Ectodermal cell (in vitro differentiated cells): ENCODE measurements at regions not wholly inside any gene's neighbourhood (a gene's known extent, or its start where the extent isn't known, plus 50 kb on each side); places are given as distances from the start of the nearest gene placed in this dataset.

Experiments
- H3K27ac ChIP-seq: 2 replicates; pipeline ENCODE4 v1.7.0; 2013; ENCODE audit warnings: mild to moderate bottlenecking, low read depth, low read length; ENCODE audit not compliant: insufficient read depth, poor library complexity, severe bottlenecking
- H3K27me3 ChIP-seq: 2 replicates; pipeline ENCODE4 v1.7.0; 2013; ENCODE audit warnings: mild to moderate bottlenecking, low read length; ENCODE audit not compliant: insufficient read depth, control insufficient read depth, poor library complexity, severe bottlenecking
- H3K36me3 ChIP-seq: one replicate; pipeline ENCODE4 v1.7.0; 2013; ENCODE audit warnings: low read length; ENCODE audit not compliant: control insufficient read depth, insufficient read depth
- H3K4me1 ChIP-seq: one replicate; pipeline ENCODE4 v1.7.0; 2013; ENCODE audit warnings: low read length; ENCODE audit not compliant: control insufficient read depth, insufficient read depth
- H3K4me3 ChIP-seq: 2 replicates; pipeline ENCODE4 v1.7.0; 2013; ENCODE audit warnings: low read depth, low read length, control low read depth; ENCODE audit not compliant: insufficient read depth
- H3K9me3 ChIP-seq: 2 replicates; pipeline ENCODE4 v1.7.0; 2013; ENCODE audit warnings: mild to moderate bottlenecking, low read length, moderate library complexity; ENCODE audit not compliant: control insufficient read depth
- WGBS, 2 experiments: methylation state at CpG; one replicate each; pipeline ENCODE4 v1.1.7; 2013; ENCODE audit warnings: missing lambda C conversion rate in 2 of 2; 5-methylcytosine and 5-hydroxymethylcytosine counted together

GRCh38 chr11:127470306-127470884 lies 469.8 kb upstream of the KIRREL3 start:
- Histone ChIP-seq H3K27ac (no peak overlapping the region), H3K27me3 (no peaks in the 10 kb centered on the region), H3K4me3 (no peak overlapping the region), H3K36me3 (no peaks in the 10 kb centered on the region), H3K4me1 (no peaks in the 10 kb centered on the region), H3K9me3 (no peaks in the 10 kb centered on the region)
- 79 to 91% methylated on average over 2 to 3 of the region's 4 CpGs for WGBS, 2 experiments

DNA sequence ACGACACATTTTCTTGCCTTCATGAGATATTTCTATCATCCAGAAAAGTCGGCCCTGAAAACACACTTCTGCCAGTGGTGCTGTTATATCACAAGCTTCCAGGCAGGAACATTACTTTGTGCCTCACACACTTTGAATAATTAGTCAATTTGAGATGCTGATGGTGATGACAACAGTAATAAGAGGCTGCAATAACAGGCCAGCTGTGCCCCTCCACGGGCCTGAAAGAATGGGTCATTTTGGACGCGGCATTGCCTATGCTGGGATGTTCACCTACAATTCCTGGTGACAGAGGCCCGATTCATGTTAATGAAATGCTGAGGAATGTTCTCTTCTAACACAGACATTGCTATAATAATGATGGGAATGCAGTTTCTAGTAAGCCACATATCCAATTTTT lies 463.8 kb upstream of the KIRREL3 start:
- Histone ChIP-seq H3K9me3 (no peaks in the 10 kb centered on the region), H3K4me1 (peaks cover 12% of the 10 kb centered on the region), H3K36me3 (no peaks in the 10 kb centered on the region), H3K27me3 (no peaks in the 10 kb centered on the region), H3K4me3 (no peak overlapping the region), H3K27ac (no peak overlapping the region)
- WGBS, 2 experiments, result 93 to 94% methylated on average over 6 of the region's 6 CpGs

DNA sequence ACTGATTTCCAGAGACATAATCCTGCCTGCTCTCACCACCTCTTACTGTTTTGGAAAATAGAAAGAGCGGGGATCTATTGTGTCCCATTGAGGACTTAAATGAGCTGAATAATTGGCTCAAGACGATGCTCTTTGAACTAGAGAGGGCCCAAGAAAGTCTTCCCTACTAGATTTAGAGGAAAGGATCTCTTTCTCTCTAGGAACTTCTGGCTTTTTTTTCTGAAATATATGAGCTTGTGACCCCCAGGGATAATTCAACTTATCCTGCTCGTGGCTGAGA lies 461.4 kb upstream of the KIRREL3 start:
- H3K36me3 ChIP-seq, result no peaks in the 10 kb centered on the region
- H3K4me3 ChIP-seq, result no peak overlapping the region
- no peak overlapping the region for H3K27ac ChIP-seq
- no peaks in the 10 kb centered on the region for H3K9me3 ChIP-seq
- H3K27me3 ChIP-seq, result no peaks in the 10 kb centered on the region
- peaks cover 24% of the 10 kb centered on the region for H3K4me1 ChIP-seq
- WGBS, 2 experiments, result 31 to 44% methylated on average over 3 of the region's 3 CpGs

DNA sequence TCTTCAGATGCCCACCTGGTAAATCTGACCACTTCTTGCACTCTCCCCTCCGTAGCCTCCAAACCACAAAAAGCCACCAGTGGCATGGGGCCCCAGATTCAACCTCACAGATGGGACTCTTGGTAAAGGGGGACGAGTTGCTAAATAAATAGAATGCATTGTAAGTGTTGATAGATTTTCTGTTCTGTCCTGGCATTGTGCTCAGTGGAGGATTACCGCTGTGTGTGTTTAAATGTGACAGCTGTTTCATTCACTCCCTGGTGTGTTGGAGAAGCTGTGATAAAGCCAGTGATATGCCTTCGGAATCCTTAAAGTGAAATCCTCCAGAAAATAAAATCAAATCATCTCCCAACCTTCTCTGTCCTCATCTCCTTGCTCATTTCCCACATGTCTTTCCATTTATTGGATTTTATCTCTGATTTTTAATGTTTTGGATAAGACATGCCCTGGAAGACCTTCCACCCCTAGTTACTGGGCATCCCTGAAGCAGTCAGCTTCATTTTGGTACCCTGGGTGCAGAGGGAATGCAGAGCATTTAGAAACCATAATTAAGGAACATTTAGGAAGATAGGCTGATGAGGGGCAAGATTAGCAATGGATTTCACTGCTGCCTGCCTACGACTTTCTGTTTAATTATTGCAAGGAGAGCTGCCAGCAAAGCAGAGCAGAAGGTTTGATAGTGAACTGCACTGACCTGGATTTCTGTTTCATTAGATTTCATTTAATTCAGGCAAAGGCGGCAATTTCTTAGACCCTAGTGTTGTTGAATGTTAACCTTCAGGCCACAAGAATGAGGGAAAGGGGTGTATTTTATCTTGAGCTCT lies 460.9 kb upstream of the KIRREL3 start:
- H3K4me3 ChIP-seq, result no peak overlapping the region
- 64 to 66% methylated on average over 6 of the region's 6 CpGs for WGBS, 2 experiments
- H3K9me3 ChIP-seq, result no peaks in the 10 kb centered on the region
- peaks cover 24% of the 10 kb centered on the region for H3K4me1 ChIP-seq
- no peaks in the 10 kb centered on the region for H3K27me3 ChIP-seq
- H3K27ac ChIP-seq, result no peak overlapping the region
- H3K36me3 ChIP-seq, result no peaks in the 10 kb centered on the region

- Histone ChIP-seq H3K9me3 (no peaks in the 10 kb centered on the region), H3K27me3 (no peaks in the 10 kb centered on the region), H3K36me3 (no peaks in the 10 kb centered on the region), H3K4me1 (peaks cover 24% of the 10 kb centered on the region), H3K27ac (no peak overlapping the region), H3K4me3 (no peak overlapping the region)
- WGBS, 2 experiments, result 56 to 60% methylated on average over 2 of the region's 2 CpGs
Observed at GRCh38 chr11:127458561-127458960, 458.0 kb upstream of the KIRREL3 start.

DNA sequence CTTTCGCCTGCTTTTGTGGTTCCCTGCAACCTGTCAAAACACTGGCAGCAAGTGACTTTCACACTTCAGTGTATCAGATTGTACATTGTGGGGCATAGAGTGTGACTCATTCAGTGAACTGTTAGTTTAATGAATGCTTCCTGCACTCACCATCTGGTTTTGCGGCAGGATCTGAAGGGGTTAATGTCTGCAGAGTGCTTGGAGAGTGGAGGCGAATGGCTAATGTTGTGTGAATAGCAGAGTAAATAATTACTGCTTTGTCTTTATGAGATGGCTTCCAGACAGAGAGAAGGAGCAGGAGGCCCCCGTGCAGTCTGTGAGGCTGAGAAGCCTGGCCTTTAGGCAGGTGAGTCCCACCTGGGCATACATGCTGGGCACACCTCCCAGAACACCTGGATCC lies 454.3 kb upstream of the KIRREL3 start:
- Histone ChIP-seq H3K4me1 (peaks cover 16% of the 10 kb centered on the region), H3K4me3 (no peak overlapping the region), H3K27me3 (no peaks in the 10 kb centered on the region), H3K27ac (no peak overlapping the region), H3K36me3 (no peaks in the 10 kb centered on the region), H3K9me3 (no peaks in the 10 kb centered on the region)
- 48% methylated on average over 4 of the region's 4 CpGs for WGBS, 2 experiments

DNA sequence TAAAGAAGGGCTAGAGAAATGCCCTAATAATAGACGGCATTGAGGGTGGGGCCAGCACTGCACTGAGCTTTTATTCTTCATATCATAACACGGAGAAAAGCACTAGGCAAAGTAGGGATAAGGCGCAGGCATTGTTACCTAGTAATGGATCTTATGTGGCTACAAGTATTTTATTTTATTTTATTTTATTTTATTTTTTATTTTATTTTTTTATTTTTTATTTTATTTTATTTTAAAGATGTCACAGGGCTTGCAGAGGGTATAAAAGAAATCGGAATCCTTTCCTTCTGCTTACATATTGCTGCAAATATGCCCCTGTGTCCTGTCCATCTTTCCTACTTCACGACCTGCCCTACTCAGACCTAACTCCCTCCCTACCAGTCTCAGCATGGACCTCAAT lies 452.0 kb upstream of the KIRREL3 start:
- no peak overlapping the region for H3K27ac ChIP-seq
- 89 to 94% methylated on average over 4 to 5 of the region's 5 CpGs for WGBS, 2 experiments
- H3K36me3 ChIP-seq, result no peaks in the 10 kb centered on the region
- H3K4me3 ChIP-seq, result no peak overlapping the region
- H3K9me3 ChIP-seq, result no peaks in the 10 kb centered on the region
- peaks cover 4% of the 10 kb centered on the region for H3K4me1 ChIP-seq
- H3K27me3 ChIP-seq, result no peaks in the 10 kb centered on the region

DNA sequence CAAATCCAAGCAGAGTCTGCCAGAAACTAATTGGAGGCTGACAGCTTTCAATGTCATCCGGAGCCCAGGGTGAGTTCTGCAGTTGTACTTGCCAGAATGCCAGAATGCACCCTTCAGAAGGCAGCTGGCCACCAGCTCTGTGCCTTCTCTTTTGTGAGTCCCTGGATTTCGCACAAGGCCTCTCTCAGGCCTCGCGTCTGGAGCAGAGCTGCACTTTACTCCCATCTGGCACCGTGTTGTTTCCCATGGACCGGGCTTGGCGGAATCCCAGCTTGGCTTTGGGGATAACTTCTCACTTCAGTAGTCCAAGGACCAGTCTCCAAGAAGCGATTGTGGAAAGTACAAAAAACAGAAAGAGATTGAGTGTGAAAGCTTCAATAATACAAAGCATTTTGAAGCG lies 451.3 kb upstream of the KIRREL3 start:
- Histone ChIP-seq H3K4me1 (peaks cover 4% of the 10 kb centered on the region), H3K4me3 (no peak overlapping the region), H3K27ac (no peak overlapping the region), H3K36me3 (no peaks in the 10 kb centered on the region), H3K27me3 (no peaks in the 10 kb centered on the region), H3K9me3 (no peaks in the 10 kb centered on the region)
- 93 to 94% methylated on average over 9 of the region's 9 CpGs for WGBS, 2 experiments

GRCh38 chr11:127448101-127448500 lies 447.5 kb upstream of the KIRREL3 start:
- H3K4me3 ChIP-seq, result no peak overlapping the region
- peaks cover 10% of the 10 kb centered on the region for H3K4me1 ChIP-seq
- no peaks in the 10 kb centered on the region for H3K27me3 ChIP-seq
- no peak overlapping the region for H3K27ac ChIP-seq
- no peaks in the 10 kb centered on the region for H3K9me3 ChIP-seq
- 85 to 87% methylated on average over 10 of the region's 10 CpGs for WGBS, 2 experiments
- no peaks in the 10 kb centered on the region for H3K36me3 ChIP-seq

DNA sequence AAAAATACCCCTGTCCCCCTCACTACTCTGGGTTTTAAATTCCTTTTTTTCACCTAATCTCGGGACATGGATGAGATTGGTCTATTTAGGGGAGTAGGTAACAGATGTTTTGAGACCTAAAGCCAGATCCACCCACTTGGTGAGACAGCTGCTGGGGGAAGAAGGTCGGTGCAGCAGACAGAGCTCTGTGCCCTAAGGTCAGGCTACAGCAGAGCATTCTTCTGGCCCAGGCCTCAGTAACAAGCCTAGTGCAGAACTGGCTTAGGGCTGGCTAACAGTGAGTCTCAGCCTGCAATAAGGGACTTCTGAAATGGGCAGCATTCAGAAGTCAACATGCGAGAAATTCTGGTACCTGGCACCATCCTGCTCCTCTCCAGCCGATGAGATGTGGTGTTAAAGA lies 444.9 kb upstream of the KIRREL3 start:
- H3K4me1 ChIP-seq, result peaks cover 10% of the 10 kb centered on the region
- WGBS, 2 experiments, result 81% methylated on average over 3 to 4 of the region's 4 CpGs
- no peaks in the 10 kb centered on the region for H3K27me3 ChIP-seq
- H3K9me3 ChIP-seq, result no peaks in the 10 kb centered on the region
- no peak overlapping the region for H3K4me3 ChIP-seq
- no peak overlapping the region for H3K27ac ChIP-seq
- no peaks in the 10 kb centered on the region for H3K36me3 ChIP-seq
